22Rv1 (cell line): ENCODE measurements at regions not wholly inside any gene's neighbourhood (a gene's known extent, or its start where the extent isn't known, plus 50 kb on each side); places are given as distances from the start of the nearest gene placed in this dataset.

ENCODE experiments used
- ZFX ChIP-seq: fragments of 450-650 bp; IDR thresholded peaks from 2 replicates; pipeline ENCODE4 v1.6.1; 2017; ENCODE audit warnings: antibody characterized with exemption, borderline replicate concordance
- TF ChIP-seq, protein P1 (sequence below): fragments of 450-650 bp; IDR thresholded peaks from 2 replicates; pipeline ENCODE4 v1.5.1; 2017; ENCODE audit warnings: mild to moderate bottlenecking

DNA sequence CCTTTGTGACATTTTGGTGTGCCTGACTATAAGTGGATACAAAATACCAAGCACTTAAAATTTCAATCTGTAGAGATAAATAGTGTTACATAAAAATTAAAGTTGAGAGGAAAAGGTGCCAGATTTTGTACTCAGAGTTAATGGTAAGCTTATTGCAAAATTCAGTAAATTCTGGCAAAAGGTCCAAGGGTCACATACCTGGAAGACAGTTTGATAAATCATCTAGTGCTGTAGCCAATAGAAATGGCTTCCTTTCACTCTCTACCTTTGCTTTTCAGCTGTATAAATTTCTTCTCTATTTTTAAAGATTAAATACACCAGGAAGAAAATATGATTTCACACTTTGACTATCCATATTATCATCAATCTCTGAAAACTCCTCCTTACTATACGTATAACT is 690.2 kb upstream of the NRSN1 start:
- TF ChIP-seq, protein P1, sequence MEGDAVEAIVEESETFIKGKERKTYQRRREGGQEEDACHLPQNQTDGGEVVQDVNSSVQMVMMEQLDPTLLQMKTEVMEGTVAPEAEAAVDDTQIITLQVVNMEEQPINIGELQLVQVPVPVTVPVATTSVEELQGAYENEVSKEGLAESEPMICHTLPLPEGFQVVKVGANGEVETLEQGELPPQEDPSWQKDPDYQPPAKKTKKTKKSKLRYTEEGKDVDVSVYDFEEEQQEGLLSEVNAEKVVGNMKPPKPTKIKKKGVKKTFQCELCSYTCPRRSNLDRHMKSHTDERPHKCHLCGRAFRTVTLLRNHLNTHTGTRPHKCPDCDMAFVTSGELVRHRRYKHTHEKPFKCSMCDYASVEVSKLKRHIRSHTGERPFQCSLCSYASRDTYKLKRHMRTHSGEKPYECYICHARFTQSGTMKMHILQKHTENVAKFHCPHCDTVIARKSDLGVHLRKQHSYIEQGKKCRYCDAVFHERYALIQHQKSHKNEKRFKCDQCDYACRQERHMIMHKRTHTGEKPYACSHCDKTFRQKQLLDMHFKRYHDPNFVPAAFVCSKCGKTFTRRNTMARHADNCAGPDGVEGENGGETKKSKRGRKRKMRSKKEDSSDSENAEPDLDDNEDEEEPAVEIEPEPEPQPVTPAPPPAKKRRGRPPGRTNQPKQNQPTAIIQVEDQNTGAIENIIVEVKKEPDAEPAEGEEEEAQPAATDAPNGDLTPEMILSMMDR: no peak
- TF ChIP-seq ZFX: no peak
